ENCODE measurements at regions not wholly inside any gene's neighbourhood (a gene's known extent, or its start where the extent isn't known, plus 50 kb on each side); places are given as distances from the start of the nearest gene placed in this dataset.

GRCh38 chr7:136230210-136230609 lies 253.1 kb upstream of the MTPN start:
- peak; percentile 19 for DNase-seq (ENCODE audit: low read depth)
- no peak for TF ChIP-seq CTCF (IDR thresholded peaks at IDR 0.05; ENCODE audit: insufficient read depth, low read depth, low read length, missing control alignments)
- no peak overlapping the region for H3K4me3 ChIP-seq (ENCODE audit: low read depth, low read length)

GRCh38 chr7:136229790-136230189 lies 252.6 kb upstream of the MTPN start:
- no peak for DNase-seq (ENCODE audit: low read depth)
- no peak for TF ChIP-seq CTCF (IDR thresholded peaks at IDR 0.05; ENCODE audit: insufficient read depth, low read depth, low read length, missing control alignments)
- no peak overlapping the region for H3K4me3 ChIP-seq (ENCODE audit: low read depth, low read length)

- no peak overlapping the region for H3K4me3 ChIP-seq (ENCODE audit: low read depth, low read length)
Measured at GRCh38 chr7:136228171-136228570, 251.0 kb upstream of the MTPN start.

GRCh38 chr7:136214356-136214755 lies 237.2 kb upstream of the MTPN start:
- TF ChIP-seq CTCF (IDR thresholded peaks at IDR 0.05; ENCODE audit: insufficient read depth, low read depth, low read length, missing control alignments), result no peak
- no peak overlapping the region for H3K4me3 ChIP-seq (ENCODE audit: low read depth, low read length)
- DNase-seq (ENCODE audit: low read depth), result no peak

More at GRCh38 chr7:136228171-136228570, 251.0 kb upstream of the MTPN start:
- DNase-seq (ENCODE audit: low read depth), result no peak
- no peak for TF ChIP-seq CTCF (IDR thresholded peaks at IDR 0.05; ENCODE audit: insufficient read depth, low read depth, low read length, missing control alignments)

- no peak for DNase-seq (ENCODE audit: low read depth)
- TF ChIP-seq CTCF (IDR thresholded peaks at IDR 0.05; ENCODE audit: insufficient read depth, low read depth, low read length, missing control alignments), result no peak
- H3K4me3 ChIP-seq (ENCODE audit: low read depth, low read length), result no peak overlapping the region
Measured at GRCh38 chr7:136213012-136213411, 235.9 kb upstream of the MTPN start.

- no peak for TF ChIP-seq CTCF (IDR thresholded peaks at IDR 0.05; ENCODE audit: insufficient read depth, low read depth, low read length, missing control alignments)
- H3K4me3 ChIP-seq (ENCODE audit: low read depth, low read length), result no peak overlapping the region
- DNase-seq (ENCODE audit: low read depth), result no peak
Measured at GRCh38 chr7:136210664-136211063, 233.5 kb upstream of the MTPN start.

- TF ChIP-seq CTCF (IDR thresholded peaks at IDR 0.05; ENCODE audit: insufficient read depth, low read depth, low read length, missing control alignments), result no peak
- no peak for DNase-seq (ENCODE audit: low read depth)
- no peak overlapping the region for H3K4me3 ChIP-seq (ENCODE audit: low read depth, low read length)
Measured at GRCh38 chr7:136210079-136210478, 232.9 kb upstream of the MTPN start.

Measured in GM12865 (cell line).